HCT116 (cell line): ENCODE measurements at regions not wholly inside any gene's neighbourhood (a gene's known extent, or its start where the extent isn't known, plus 50 kb on each side); places are given as distances from the start of the nearest gene placed in this dataset.

Source experiments
- ATAC-seq: fragments of 200-7000 bp; cut with Tn5 transposase; 2 replicates; pipeline ENCODE4 v1.9.1; 2020; ENCODE audit warnings: mild to moderate bottlenecking, moderate library complexity
- BruUV-seq: library from RNA; stranded (reverse); fragments of 400-500 nt; replicated peaks from 2 replicates; lab custom pipeline; 2021; lab: Mats Ljungman, UMichigan
- CTCF ChIA-PET: fragments of 300-600 bp; sonication (Branson Sonifier 250); formaldehyde crosslinking; loops from one replicate; lab custom pipeline; 2021; ENCODE audit warnings: antibody characterized with exemption; lab: Charles Lee
- POLR2A ChIA-PET: fragments of 300-600, 350-600 bp; sonication (Branson Sonifier 250); formaldehyde crosslinking; loops from one replicate; lab custom pipeline; 2021; ENCODE audit warnings: antibody characterized with exemption; lab: Charles Lee
- RAD21 ChIA-PET, 2 experiments: fragments of 300-600 bp; sonication (Branson Sonifier 250); formaldehyde crosslinking; loops; one replicate each; lab custom pipeline; 2023; ENCODE audit warnings: low total read pairs in 2 of 2; ENCODE audit not compliant: uncharacterized antibody in 2 of 2, unreplicated experiment in 2 of 2, low non-redundant PET in 1 of 2; lab: Charles Lee
- DNase-seq: peaks from one replicate; pipeline ENCODE4 v3.0.0-alpha.2; 2010; ENCODE audit warnings: low read depth, low spot score
- H2AFZ ChIP-seq: fragments of 200-600 bp; shearing (Covaris generic), sonication (generic); 2 replicates; pipeline ENCODE4 v1.6.1; 2017; ENCODE audit warnings: low read depth, mixed run types, mixed read lengths, antibody characterized with exemption, low read length; ENCODE audit not compliant: poor library complexity, severe bottlenecking
- H3K27ac ChIP-seq: 2 replicates; pipeline ENCODE4 v1.5.1; 2012; ENCODE audit warnings: low read depth, low read length
- H3K27me3 ChIP-seq: fragments of 200-600 bp; sonication (generic); 2 replicates; pipeline ENCODE4 v1.6.1; 2016; ENCODE audit warnings: mixed run types, low read length, mixed read lengths; ENCODE audit not compliant: insufficient read depth
- H3K36me3 ChIP-seq, 2 experiments: fragments of 200-500 bp in 1 of 2; fragments of 200-600 bp in 1 of 2; sonication (Bioruptor generic) in 1 of 2; sonication (generic) in 1 of 2; 2 replicates each; pipeline versions ENCODE4 v1.5.1 to v1.6.1; 2014 to 2016; ENCODE audit warnings: low read length in 2 of 2, inconsistent platforms in 1 of 2, mixed read lengths in 1 of 2, mixed run types in 1 of 2; ENCODE audit not compliant: insufficient read depth in 2 of 2, control insufficient read depth in 1 of 2
- H3K4me1 ChIP-seq, 2 experiments: fragments of 200-600 bp in 1 of 2; sonication (generic) in 1 of 2; 2 replicates each; pipeline versions ENCODE4 v1.5.1 to v1.6.1; 2012 to 2017; ENCODE audit warnings: low read length in 2 of 2, inconsistent platforms in 1 of 2, mild to moderate bottlenecking in 1 of 2, mixed read lengths in 1 of 2, mixed run types in 1 of 2, moderate library complexity in 1 of 2; ENCODE audit not compliant: insufficient read depth in 2 of 2, control insufficient read depth in 1 of 2
- H3K4me2 ChIP-seq: fragments of 200-600 bp; sonication (generic); 2 replicates; pipeline ENCODE4 v1.6.1; 2017; ENCODE audit warnings: mixed run types, low read length, mixed read lengths
- H3K4me3 ChIP-seq, 2 experiments: fragments of 200-600 bp in 1 of 2; sonication (generic) in 1 of 2; replicated peaks in 1 of 2; 2 replicates each; pipeline ENCODE4 v1.5.1; 2011 to 2016; ENCODE audit warnings: low read length in 2 of 2, control low read depth in 1 of 2, low read depth in 1 of 2, mild to moderate bottlenecking in 1 of 2, mixed read lengths in 1 of 2, mixed run types in 1 of 2
- H3K79me2 ChIP-seq: fragments of 200-600 bp; sonication (generic); 2 replicates; pipeline ENCODE4 v1.6.1; 2017; ENCODE audit warnings: mild to moderate bottlenecking, mixed run types, low read length, moderate library complexity, mixed read lengths; ENCODE audit not compliant: insufficient read depth
- H3K9ac ChIP-seq: fragments of 200-600 bp; sonication (generic); 2 replicates; pipeline ENCODE4 v1.6.1; 2016; ENCODE audit warnings: low read length, mixed read lengths
- H3K9me2 ChIP-seq: fragments of 200-600 bp; sonication (generic), shearing (Covaris generic); 2 replicates; pipeline ENCODE4 v1.6.1; 2017; ENCODE audit warnings: mixed run types, mild to moderate bottlenecking, moderate library complexity; ENCODE audit not compliant: insufficient read depth
- H3K9me3 ChIP-seq, 2 experiments: fragments of 200-500 bp in 1 of 2; fragments of 200-600 bp in 1 of 2; sonication (Bioruptor generic) in 1 of 2; sonication (generic) in 1 of 2; 2 replicates each; pipeline ENCODE4 v1.6.1; 2014 to 2017; ENCODE audit warnings: low read length in 2 of 2, mixed read lengths in 2 of 2, inconsistent platforms in 1 of 2, low read depth in 1 of 2, mild to moderate bottlenecking in 1 of 2, mixed run types in 1 of 2, moderate library complexity in 1 of 2; ENCODE audit not compliant: control insufficient read depth in 1 of 2, insufficient read depth in 1 of 2
- H4K20me1 ChIP-seq: fragments of 200-600 bp; sonication (generic), shearing (Covaris generic); 2 replicates; pipeline ENCODE4 v1.6.1; 2017; ENCODE audit warnings: mixed run types, mild to moderate bottlenecking, moderate library complexity; ENCODE audit not compliant: insufficient read depth
- CBX3 ChIP-seq: IDR thresholded peaks from 2 replicates; pipeline ENCODE4 v1.6.1; 2012; ENCODE audit warnings: low read depth
- CEBPB ChIP-seq: IDR thresholded peaks from 2 replicates; pipeline ENCODE4 v1.6.1; 2012; ENCODE audit warnings: low read depth
- EGR1 ChIP-seq: IDR thresholded peaks from 2 replicates; pipeline ENCODE4 v1.6.1; 2012; ENCODE audit warnings: low read depth
- EZH2 ChIP-seq: fragments of 200-600 bp; sonication (generic); IDR thresholded peaks from 2 replicates; pipeline ENCODE4 v1.6.1; 2017; ENCODE audit warnings: antibody characterized with exemption, mixed run types
- EZH2phosphoT487 ChIP-seq: fragments of 200-600 bp; IDR thresholded peaks from 2 replicates; pipeline ENCODE4 v1.6.1; 2018; ENCODE audit warnings: antibody characterized with exemption, borderline replicate concordance
- FOSL1 ChIP-seq: IDR thresholded peaks from 2 replicates; pipeline ENCODE4 v1.6.1; 2012; ENCODE audit warnings: low read depth
- JUND ChIP-seq: IDR thresholded peaks from 2 replicates; pipeline ENCODE4 v1.6.1; 2012
- MAX ChIP-seq: IDR thresholded peaks from 2 replicates; pipeline ENCODE4 v1.6.1; 2012
- POLR2A ChIP-seq: IDR thresholded peaks from 2 replicates; pipeline ENCODE4 v1.7.0; 2011; ENCODE audit warnings: borderline replicate concordance; ENCODE audit not compliant: insufficient read depth, insufficient read length; ENCODE audit errors: extremely low read depth
- POLR2AphosphoS5 ChIP-seq: IDR thresholded peaks from 2 replicates; pipeline ENCODE4 v1.6.1; 2011; ENCODE audit warnings: mild to moderate bottlenecking, low read depth, low read length, moderate library complexity
- RAD21 ChIP-seq: IDR thresholded peaks from 2 replicates; pipeline ENCODE4 v1.6.1; 2012; ENCODE audit warnings: low read depth, mild to moderate bottlenecking
- REST ChIP-seq: IDR thresholded peaks from 2 replicates; pipeline ENCODE4 v1.6.1; 2012; ENCODE audit warnings: low read depth
- SIN3A ChIP-seq: IDR thresholded peaks from 2 replicates; pipeline ENCODE4 v1.6.1; 2012; ENCODE audit warnings: low read depth
- SP1 ChIP-seq: IDR thresholded peaks from 2 replicates; pipeline ENCODE4 v1.6.1; 2012; ENCODE audit warnings: low read depth
- SRF ChIP-seq: IDR thresholded peaks from 2 replicates; pipeline ENCODE4 v1.6.1; 2012; ENCODE audit warnings: low read depth
- TCF7L2 ChIP-seq: IDR thresholded peaks from 2 replicates; pipeline ENCODE4 v1.7.0; 2011; ENCODE audit warnings: borderline replicate concordance, inconsistent platforms; ENCODE audit not compliant: insufficient read depth, insufficient read length; ENCODE audit errors: extremely low read depth
- YY1 ChIP-seq: IDR thresholded peaks from 2 replicates; pipeline ENCODE4 v1.6.1; 2011; ENCODE audit warnings: low read length, low read depth, moderate library complexity, mild to moderate bottlenecking; ENCODE audit not compliant: insufficient replicate concordance; ENCODE audit errors: extremely low read depth
- ZBTB33 ChIP-seq: IDR thresholded peaks from 2 replicates; pipeline ENCODE4 v1.6.1; 2011; ENCODE audit warnings: mild to moderate bottlenecking, low read length, moderate library complexity; ENCODE audit not compliant: insufficient replicate concordance; ENCODE audit errors: extremely low read depth
- ZFX ChIP-seq: fragments of 450-650 bp; IDR thresholded peaks from 2 replicates; pipeline ENCODE4 v1.6.1; 2017
- ZNF274 ChIP-seq: fragments of 200-500 bp; sonication (Bioruptor generic); IDR thresholded peaks from 2 replicates; pipeline ENCODE4 v1.6.1; 2014; ENCODE audit warnings: mild to moderate bottlenecking, low read depth, low read length, inconsistent platforms
- intact Hi-C: fragments of 100-400 bp; cut with micrococcal nuclease; formaldehyde crosslinking; loops from 2 replicates; pipeline ENCODE4 v1.10.0; 2022

GRCh38 chr7:109091042-109091441, 521.4 kb downstream of the DNAJB9 start:
- ChIA-PET CTCF (no interaction called here), RAD21 (no interaction called here), POLR2A (no interaction called here)
- no peaks in the 10 kb centered on the region for H4K20me1 ChIP-seq
- ATAC-seq (no peak), DNase-seq (no peak)
- H3K4me1 ChIP-seq: no peaks in the 10 kb centered on the region
- no peak overlapping the region for H3K9ac ChIP-seq
- H3K27ac ChIP-seq: no peak overlapping the region
- intact Hi-C loops: loop anchor here (5.0 kb wide), 1 partner anchor 479 kb away; no protein-coding TSS in a partner anchor
- H3K9me2 ChIP-seq: no peaks in the 10 kb centered on the region
- no TSS peak for BruUV-seq
- no peaks in the 10 kb centered on the region for H3K9me3 ChIP-seq
- H3K4me3 ChIP-seq: no peak overlapping the region
- H3K4me2 ChIP-seq: no peak overlapping the region
- H3K27me3 ChIP-seq: no peaks in the 10 kb centered on the region
- no peaks in the 10 kb centered on the region for H3K79me2 ChIP-seq
- H3K36me3 ChIP-seq: no peaks in the 10 kb centered on the region
- TF ChIP-seq POLR2AphosphoS5 (no peak), RAD21 (no peak), TCF7L2 (no peak), SP1 (no peak), EGR1 (no peak), JUND (no peak), REST (no peak), POLR2A (no peak), EZH2 (no peak), FOSL1 (no peak), CEBPB (no peak), ZBTB33 (no peak), ZNF274 (no peak), MAX (no peak), EZH2phosphoT487 (no peak), CBX3 (no peak), SRF (no peak), YY1 (no peak), SIN3A (no peak), ZFX (no peak)
- H2AFZ ChIP-seq: no peak overlapping the region
